RWPE2 (cell line): ENCODE measurements at regions not wholly inside any gene's neighbourhood (a gene's known extent, or its start where the extent isn't known, plus 50 kb on each side); places are given as distances from the start of the nearest gene placed in this dataset.
"Not testable (repeated sequence)": the region's sequence is repeated elsewhere in the genome, so short reads cannot be mapped to it uniquely, and the experiment has no call there.

Source experiments
- ATAC-seq: fragments of 200-7000 bp; cut with Tn5 transposase; 3 replicates; pipeline ENCODE4 v1.9.1; 2021; ENCODE audit warnings: low read depth
- DNase-seq: peaks from one replicate; pipeline ENCODE4 v3.0.0-alpha.2; 2020; ENCODE audit warnings: low spot score
- H3K27ac ChIP-seq: fragments of 450-650 bp; 2 replicates; pipeline ENCODE4 v1.5.1; 2017; ENCODE audit warnings: mild to moderate bottlenecking; ENCODE audit not compliant: poor library complexity, severe bottlenecking
- H3K27me3 ChIP-seq: fragments of 250-450 bp; sonication (Bioruptor Pico); 2 replicates; pipeline ENCODE4 v1.5.1; 2021; ENCODE audit warnings: mild to moderate bottlenecking, moderate library complexity; ENCODE audit not compliant: insufficient read depth, poor library complexity, severe bottlenecking
- H3K36me3 ChIP-seq: fragments of 250-450 bp; sonication (Bioruptor Pico); 2 replicates; pipeline ENCODE4 v1.5.1; 2020; ENCODE audit warnings: low read depth, mild to moderate bottlenecking, moderate library complexity
- H3K4me1 ChIP-seq: fragments of 250-450 bp; sonication (Bioruptor Pico); 2 replicates; pipeline ENCODE4 v1.5.1; 2021; ENCODE audit warnings: mild to moderate bottlenecking, moderate library complexity; ENCODE audit not compliant: insufficient read depth, poor library complexity, severe bottlenecking
- H3K4me3 ChIP-seq: fragments of 250-450 bp; sonication (Bioruptor Pico); 2 replicates; pipeline ENCODE4 v1.5.1; 2021; ENCODE audit warnings: mild to moderate bottlenecking, moderate library complexity; ENCODE audit not compliant: severe bottlenecking
- H3K9me3 ChIP-seq: fragments of 250-450 bp; sonication (Bioruptor Pico); 2 replicates; pipeline ENCODE4 v1.5.1; 2021; ENCODE audit warnings: mild to moderate bottlenecking, moderate library complexity; ENCODE audit not compliant: severe bottlenecking
- TF ChIP-seq, protein P1 (sequence below): fragments of 450-650 bp; IDR thresholded peaks from one replicate; pipeline ENCODE4 v1.5.1; 2017; ENCODE audit warnings: mild to moderate bottlenecking, moderate library complexity; ENCODE audit not compliant: poor library complexity, severe bottlenecking

DNA sequence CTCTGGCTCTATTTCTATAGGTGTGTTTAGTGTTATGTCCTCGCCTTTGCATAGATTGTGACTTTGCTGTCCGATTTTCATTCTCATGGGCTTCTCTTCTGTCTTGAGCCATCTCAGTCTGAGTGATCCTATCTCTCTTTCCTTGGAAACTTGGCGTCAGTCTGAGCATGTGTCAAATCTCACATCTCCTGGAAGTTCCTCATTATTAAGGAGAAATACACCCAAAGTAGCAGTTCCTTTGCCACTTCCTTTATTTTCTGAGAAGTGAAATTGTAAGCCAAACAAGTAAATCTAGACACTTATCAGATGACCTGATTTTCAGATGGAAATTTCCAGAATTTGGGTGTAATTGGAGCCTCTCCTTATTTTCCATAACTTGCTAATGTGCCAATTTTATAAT lies 126.9 kb upstream of the ANKH start:
- H3K36me3 ChIP-seq: no peaks in the 10 kb centered on the region
- H3K27ac ChIP-seq: no peak overlapping the region
- DNase-seq (no peak), ATAC-seq (no peak)
- no peaks in the 10 kb centered on the region for H3K4me1 ChIP-seq
- TF ChIP-seq, protein P1, sequence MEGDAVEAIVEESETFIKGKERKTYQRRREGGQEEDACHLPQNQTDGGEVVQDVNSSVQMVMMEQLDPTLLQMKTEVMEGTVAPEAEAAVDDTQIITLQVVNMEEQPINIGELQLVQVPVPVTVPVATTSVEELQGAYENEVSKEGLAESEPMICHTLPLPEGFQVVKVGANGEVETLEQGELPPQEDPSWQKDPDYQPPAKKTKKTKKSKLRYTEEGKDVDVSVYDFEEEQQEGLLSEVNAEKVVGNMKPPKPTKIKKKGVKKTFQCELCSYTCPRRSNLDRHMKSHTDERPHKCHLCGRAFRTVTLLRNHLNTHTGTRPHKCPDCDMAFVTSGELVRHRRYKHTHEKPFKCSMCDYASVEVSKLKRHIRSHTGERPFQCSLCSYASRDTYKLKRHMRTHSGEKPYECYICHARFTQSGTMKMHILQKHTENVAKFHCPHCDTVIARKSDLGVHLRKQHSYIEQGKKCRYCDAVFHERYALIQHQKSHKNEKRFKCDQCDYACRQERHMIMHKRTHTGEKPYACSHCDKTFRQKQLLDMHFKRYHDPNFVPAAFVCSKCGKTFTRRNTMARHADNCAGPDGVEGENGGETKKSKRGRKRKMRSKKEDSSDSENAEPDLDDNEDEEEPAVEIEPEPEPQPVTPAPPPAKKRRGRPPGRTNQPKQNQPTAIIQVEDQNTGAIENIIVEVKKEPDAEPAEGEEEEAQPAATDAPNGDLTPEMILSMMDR: no peak
- no peaks in the 10 kb centered on the region for H3K27me3 ChIP-seq
- no peaks in the 10 kb centered on the region for H3K9me3 ChIP-seq
- no peak overlapping the region for H3K4me3 ChIP-seq

DNA sequence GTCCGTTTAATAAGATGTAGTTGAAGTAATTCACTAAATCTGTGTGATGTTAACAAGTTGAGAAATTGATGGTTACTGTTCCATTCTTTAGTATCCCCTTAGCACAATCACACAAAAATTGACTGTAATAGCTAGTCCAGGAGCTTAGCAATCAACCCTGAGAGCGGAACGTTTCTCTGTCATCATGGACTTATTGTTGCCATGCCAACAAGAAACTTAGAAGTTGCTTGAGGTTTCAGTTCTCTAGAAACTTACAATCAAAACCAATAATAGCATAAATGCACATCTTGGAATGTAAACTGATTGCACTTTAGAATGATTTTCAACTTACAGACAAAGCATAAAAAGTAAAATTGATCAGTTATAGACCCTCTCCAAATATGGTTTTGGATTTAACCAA lies 125.4 kb upstream of the ANKH start:
- Histone ChIP-seq H3K4me3 (no peak overlapping the region), H3K27ac (no peak overlapping the region), H3K36me3 (no peaks in the 10 kb centered on the region), H3K9me3 (no peaks in the 10 kb centered on the region), H3K27me3 (no peaks in the 10 kb centered on the region), H3K4me1 (no peaks in the 10 kb centered on the region)
- DNase-seq: no peak
- TF ChIP-seq, protein P1: no peak
- no peak for ATAC-seq

DNA sequence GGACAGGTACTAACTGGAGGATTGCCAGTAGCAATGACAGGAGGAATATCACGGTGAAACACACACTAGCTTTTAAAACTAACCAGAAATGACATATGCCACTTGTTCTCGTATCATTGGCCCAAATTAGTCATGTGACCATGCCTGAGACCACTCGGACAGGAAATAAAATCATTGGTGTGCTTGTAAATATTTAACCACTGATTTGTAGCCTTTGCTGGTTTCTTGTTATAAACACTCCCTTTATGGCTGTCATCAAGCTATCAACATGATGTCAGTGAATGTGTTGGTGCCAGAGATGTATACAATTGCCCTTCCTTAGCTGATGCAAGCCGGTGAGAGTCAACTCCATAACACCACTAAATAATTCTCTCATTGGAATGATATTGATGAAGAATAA lies 123.7 kb upstream of the ANKH start:
- no peaks in the 10 kb centered on the region for H3K4me1 ChIP-seq
- no peaks in the 10 kb centered on the region for H3K36me3 ChIP-seq
- DNase-seq: no peak

DNA sequence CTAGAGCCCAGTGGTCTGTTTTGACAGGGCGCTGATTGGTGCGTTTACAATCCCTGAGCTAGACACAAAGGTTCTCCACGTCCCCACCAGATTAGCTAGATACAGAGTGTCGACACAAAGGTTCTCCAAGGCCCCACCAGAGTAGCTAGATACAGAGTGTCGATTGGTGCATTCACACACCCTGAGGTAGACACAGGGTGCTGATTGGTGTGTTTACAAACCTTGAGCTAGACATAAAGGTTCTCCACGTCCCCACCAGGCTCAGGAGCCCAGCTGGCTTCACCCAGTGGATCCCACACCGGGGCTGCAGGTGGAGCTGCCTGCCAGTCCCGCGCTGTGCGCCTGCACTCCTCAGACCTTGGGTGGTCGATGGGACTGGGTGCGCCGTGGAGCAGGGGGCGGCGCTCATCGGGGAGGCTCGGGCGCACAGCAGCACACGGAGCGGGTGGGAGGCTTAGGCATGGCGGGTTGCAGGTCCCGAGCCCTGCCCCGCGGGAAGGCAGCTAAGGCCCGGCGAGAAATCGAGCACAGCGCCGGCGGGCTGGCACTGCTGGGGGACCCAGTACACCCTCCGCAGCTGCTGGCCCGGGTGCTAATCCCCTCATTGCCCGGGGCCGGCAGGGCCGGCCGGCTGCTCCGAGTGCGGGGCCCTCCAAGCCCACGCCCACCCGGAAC lies 122.0 kb upstream of the ANKH start:
- H3K27ac ChIP-seq, H3K4me3 ChIP-seq, H3K36me3 ChIP-seq, H3K27me3 ChIP-seq, DNase-seq, ATAC-seq, H3K9me3 ChIP-seq, H3K4me1 ChIP-seq: not testable (repeated sequence)

More for the DNA sequence above, 123.7 kb upstream of the ANKH start:
- no peak overlapping the region for H3K4me3 ChIP-seq
- no peak for ATAC-seq
- TF ChIP-seq, protein P1: no peak
- no peak overlapping the region for H3K27ac ChIP-seq
- no peaks in the 10 kb centered on the region for H3K27me3 ChIP-seq
- no peaks in the 10 kb centered on the region for H3K9me3 ChIP-seq

DNA sequence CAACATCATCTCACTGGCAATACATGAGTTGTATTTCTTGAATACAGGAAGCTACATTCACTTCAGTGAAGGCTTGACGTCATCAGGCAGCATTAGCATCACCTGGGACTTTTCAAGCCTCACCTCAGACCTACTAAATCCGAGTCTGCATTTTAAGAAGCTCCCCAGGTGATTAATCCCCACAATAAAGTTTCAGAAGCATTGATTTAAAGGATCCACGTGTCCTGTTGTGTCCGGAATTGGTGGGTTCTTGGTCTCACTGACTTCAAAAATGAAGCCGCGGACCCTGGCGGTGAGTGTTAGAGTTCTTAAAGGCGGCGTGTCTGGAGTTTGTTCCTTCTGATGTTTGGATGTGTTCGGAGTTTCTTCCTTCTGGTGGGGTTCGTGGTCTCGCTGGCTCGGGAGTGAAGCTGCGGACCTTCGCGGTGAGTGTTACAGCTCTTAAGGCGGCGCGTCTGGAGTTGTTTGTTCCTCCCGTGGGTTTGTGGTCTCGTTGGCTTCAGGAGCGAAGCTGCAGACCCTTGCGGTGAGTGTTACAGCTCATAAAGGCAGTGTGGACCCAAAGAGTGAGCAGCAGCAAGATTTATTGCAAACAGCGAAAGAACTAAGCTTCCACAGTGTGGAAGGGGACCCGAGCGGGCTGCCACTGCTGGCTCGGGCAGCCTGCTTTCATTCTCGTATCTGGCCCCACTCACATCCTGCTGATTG lies 121.3 kb upstream of the ANKH start:
- not testable (repeated sequence) for H3K27me3 ChIP-seq, H3K27ac ChIP-seq, DNase-seq, ATAC-seq, H3K4me3 ChIP-seq, H3K36me3 ChIP-seq, H3K4me1 ChIP-seq, H3K9me3 ChIP-seq

DNA sequence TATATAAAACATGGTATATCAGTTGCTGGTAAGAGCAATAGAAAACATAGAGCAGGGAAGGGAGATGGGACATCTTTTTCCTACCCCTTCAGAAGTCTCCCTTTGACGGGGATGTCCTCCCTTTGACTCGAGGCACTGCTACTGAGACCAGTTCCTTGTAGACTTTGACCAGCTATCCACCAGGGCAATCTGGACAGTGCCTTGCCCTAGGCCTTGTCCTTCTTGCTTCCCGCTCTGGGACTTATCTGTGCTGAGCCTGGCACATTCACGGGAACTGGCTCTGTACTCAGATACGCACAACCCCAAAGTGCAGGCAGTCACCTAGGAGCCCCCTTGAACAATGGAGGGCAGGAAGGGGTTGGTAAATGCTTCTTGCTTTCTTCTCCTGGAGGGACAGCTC lies 116.6 kb upstream of the ANKH start:
- Histone ChIP-seq H3K27me3 (no peaks in the 10 kb centered on the region), H3K4me3 (no peak overlapping the region), H3K9me3 (no peaks in the 10 kb centered on the region), H3K4me1 (no peaks in the 10 kb centered on the region), H3K27ac (no peak overlapping the region), H3K36me3 (no peaks in the 10 kb centered on the region)
- ATAC-seq (no peak), DNase-seq (no peak)
- TF ChIP-seq, protein P1: no peak
